Prostate gland (tissue), 2 donors: ENCODE measurements at regions not wholly inside any gene's neighbourhood (a gene's known extent, or its start where the extent isn't known, plus 50 kb on each side); places are given as distances from the start of the nearest gene placed in this dataset.

Experiments used
- POLR2AphosphoS5 ChIP-seq: sonication (generic); formaldehyde crosslinking; IDR thresholded peaks from one replicate; pipeline ENCODE4 v1.6.1; 2017; ENCODE audit warnings: antibody characterized with exemption
- TF ChIP-seq, protein P1 (sequence below), 4 experiments: fragments of 200-600 bp in 2 of 4; fragments of 450-650 bp in 2 of 4; sonication (generic) in 2 of 4; IDR thresholded peaks; 1 replicate in 3 of 4; 2 replicates in 1 of 4; pipeline ENCODE4 v1.5.1; 2016 to 2019; ENCODE audit warnings: antibody characterized with exemption in 4 of 4, mild to moderate bottlenecking in 2 of 4, moderate library complexity in 2 of 4

- TF ChIP-seq, protein P1, sequence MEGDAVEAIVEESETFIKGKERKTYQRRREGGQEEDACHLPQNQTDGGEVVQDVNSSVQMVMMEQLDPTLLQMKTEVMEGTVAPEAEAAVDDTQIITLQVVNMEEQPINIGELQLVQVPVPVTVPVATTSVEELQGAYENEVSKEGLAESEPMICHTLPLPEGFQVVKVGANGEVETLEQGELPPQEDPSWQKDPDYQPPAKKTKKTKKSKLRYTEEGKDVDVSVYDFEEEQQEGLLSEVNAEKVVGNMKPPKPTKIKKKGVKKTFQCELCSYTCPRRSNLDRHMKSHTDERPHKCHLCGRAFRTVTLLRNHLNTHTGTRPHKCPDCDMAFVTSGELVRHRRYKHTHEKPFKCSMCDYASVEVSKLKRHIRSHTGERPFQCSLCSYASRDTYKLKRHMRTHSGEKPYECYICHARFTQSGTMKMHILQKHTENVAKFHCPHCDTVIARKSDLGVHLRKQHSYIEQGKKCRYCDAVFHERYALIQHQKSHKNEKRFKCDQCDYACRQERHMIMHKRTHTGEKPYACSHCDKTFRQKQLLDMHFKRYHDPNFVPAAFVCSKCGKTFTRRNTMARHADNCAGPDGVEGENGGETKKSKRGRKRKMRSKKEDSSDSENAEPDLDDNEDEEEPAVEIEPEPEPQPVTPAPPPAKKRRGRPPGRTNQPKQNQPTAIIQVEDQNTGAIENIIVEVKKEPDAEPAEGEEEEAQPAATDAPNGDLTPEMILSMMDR (IDR thresholded peaks at IDR 0.05) = no peak
- no peak for TF ChIP-seq POLR2AphosphoS5
Observed at GRCh38 chr6:76677017-76677416, 604.6 kb upstream of the IMPG1 start.
